VCaP (cell line): ENCODE measurements at regions not wholly inside any gene's neighbourhood (a gene's known extent, or its start where the extent isn't known, plus 50 kb on each side); places are given as distances from the start of the nearest gene placed in this dataset.

ENCODE experiments used
- H3K27ac ChIP-seq: fragments of 450-650 bp; 2 replicates; pipeline ENCODE4 v1.5.1; 2017
- CTCF ChIP-seq: fragments of 450-650 bp; conservative IDR thresholded peaks from 2 replicates; pipeline ENCODE4 v1.5.1; 2017; ENCODE audit warnings: mild to moderate bottlenecking, moderate library complexity

- no peak overlapping the region for H3K27ac ChIP-seq
- TF ChIP-seq CTCF = no peak
Measured at GRCh38 chr3:71893122-71893521, 108.2 kb upstream of the PROK2 start.

GRCh38 chr3:71891483-71891882 is 106.5 kb upstream of the PROK2 start:
- H3K27ac ChIP-seq = no peak overlapping the region
- TF ChIP-seq CTCF = no peak

- TF ChIP-seq CTCF = no peak
- no peak overlapping the region for H3K27ac ChIP-seq
Measured at GRCh38 chr3:71890356-71890931, 105.5 kb upstream of the PROK2 start.

GRCh38 chr3:71887256-71887655 is 102.3 kb upstream of the PROK2 start:
- no peak overlapping the region for H3K27ac ChIP-seq
- TF ChIP-seq CTCF = no peak

GRCh38 chr3:71885006-71885405 is 100.1 kb upstream of the PROK2 start:
- H3K27ac ChIP-seq = no peak overlapping the region
- no peak for TF ChIP-seq CTCF

GRCh38 chr3:71881732-71882131 is 96.8 kb upstream of the PROK2 start:
- no peak overlapping the region for H3K27ac ChIP-seq
- no peak for TF ChIP-seq CTCF

GRCh38 chr3:71881041-71881440 is 96.1 kb upstream of the PROK2 start:
- TF ChIP-seq CTCF = no peak
- H3K27ac ChIP-seq = no peak overlapping the region

GRCh38 chr3:71879089-71879488 is 94.1 kb upstream of the PROK2 start:
- peak; percentile 22 for TF ChIP-seq CTCF
- no peak overlapping the region for H3K27ac ChIP-seq
